Central memory CD8-positive, alpha-beta T cell (primary cell): ENCODE measurements at regions not wholly inside any gene's neighbourhood (a gene's known extent, or its start where the extent isn't known, plus 50 kb on each side); places are given as distances from the start of the nearest gene placed in this dataset.

Source experiments
- ATAC-seq: fragments of 150-1000 bp; cut with Tn5 transposase; replicated peaks from 2 replicates; pipeline ENCODE4 v1.10.0; 2022; ENCODE audit warnings: mild to moderate bottlenecking, moderate FRiP score, moderate number of reproducible peaks; ENCODE audit not compliant: poor library complexity, severe bottlenecking; ENCODE audit errors: extremely low read depth
- DNase-seq, 2 donors: peaks; one replicate each; pipeline ENCODE4 v3.0.0; 2021; ENCODE audit warnings: low spot score in 2 of 2
- H3K27ac Mint-ChIP-seq: one replicate; pipeline ENCODE4 v1.8.0; 2022; ENCODE audit warnings: low read depth, mild to moderate bottlenecking, moderate library complexity, mixed read lengths
- H3K27me3 Mint-ChIP-seq: one replicate; pipeline ENCODE4 v1.8.0; 2022; ENCODE audit warnings: mixed read lengths
- H3K36me3 Mint-ChIP-seq: one replicate; pipeline ENCODE4 v1.8.0; 2022; ENCODE audit warnings: mild to moderate bottlenecking, moderate library complexity, mixed read lengths; ENCODE audit not compliant: insufficient read depth
- H3K4me1 Mint-ChIP-seq: one replicate; pipeline ENCODE4 v1.8.0; 2022; ENCODE audit warnings: mixed read lengths
- H3K4me3 Mint-ChIP-seq: one replicate; pipeline ENCODE4 v1.8.0; 2022; ENCODE audit warnings: mild to moderate bottlenecking, moderate library complexity, mixed read lengths
- H3K9me3 Mint-ChIP-seq: one replicate; pipeline ENCODE4 v1.8.0; 2022; ENCODE audit warnings: mixed read lengths

- DNase-seq (no peak), ATAC-seq (no peak)
- Mint-ChIP-seq H3K4me1 (no peaks in the 10 kb centered on the region), H3K27ac (no peak overlapping the region), H3K27me3 (no peaks in the 10 kb centered on the region), H3K9me3 (no peaks in the 10 kb centered on the region), H3K36me3 (no peaks in the 10 kb centered on the region), H3K4me3 (no peak overlapping the region)
Observed at GRCh38 chr15:36252146-36252711, 327.2 kb upstream of the CDIN1 start.

- Mint-ChIP-seq H3K4me1 (no peaks in the 10 kb centered on the region), H3K27me3 (no peaks in the 10 kb centered on the region), H3K27ac (no peak overlapping the region)
Observed at GRCh38 chr15:36254426-36254825, 325.0 kb upstream of the CDIN1 start.

GRCh38 chr15:36256404-36256807 lies 323.0 kb upstream of the CDIN1 start:
- no peaks in the 10 kb centered on the region for H3K9me3 Mint-ChIP-seq
- H3K36me3 Mint-ChIP-seq = no peaks in the 10 kb centered on the region
- no peaks in the 10 kb centered on the region for H3K4me1 Mint-ChIP-seq
- DNase-seq = no peak
- no peak overlapping the region for H3K27ac Mint-ChIP-seq
- no peak for ATAC-seq
- no peaks in the 10 kb centered on the region for H3K27me3 Mint-ChIP-seq
- no peak overlapping the region for H3K4me3 Mint-ChIP-seq

More at GRCh38 chr15:36254426-36254825, 325.0 kb upstream of the CDIN1 start:
- no peak overlapping the region for H3K4me3 Mint-ChIP-seq
- no peak for DNase-seq
- H3K36me3 Mint-ChIP-seq = no peaks in the 10 kb centered on the region
- no peak for ATAC-seq
- H3K9me3 Mint-ChIP-seq = no peaks in the 10 kb centered on the region

GRCh38 chr15:36263666-36264065 lies 315.8 kb upstream of the CDIN1 start:
- Mint-ChIP-seq H3K4me1 (no peaks in the 10 kb centered on the region), H3K27ac (no peak overlapping the region), H3K4me3 (no peak overlapping the region), H3K36me3 (no peaks in the 10 kb centered on the region), H3K9me3 (no peaks in the 10 kb centered on the region), H3K27me3 (no peaks in the 10 kb centered on the region)
- ATAC-seq (no peak), DNase-seq (no peak)

GRCh38 chr15:36265422-36265821 lies 314.0 kb upstream of the CDIN1 start:
- no peaks in the 10 kb centered on the region for H3K36me3 Mint-ChIP-seq
- no peaks in the 10 kb centered on the region for H3K4me1 Mint-ChIP-seq
- H3K9me3 Mint-ChIP-seq = no peaks in the 10 kb centered on the region
- H3K4me3 Mint-ChIP-seq = no peak overlapping the region
- ATAC-seq (no peak), DNase-seq (no peak)
- no peaks in the 10 kb centered on the region for H3K27me3 Mint-ChIP-seq
- no peak overlapping the region for H3K27ac Mint-ChIP-seq

- no peak for ATAC-seq
- Mint-ChIP-seq H3K4me3 (no peak overlapping the region), H3K36me3 (no peaks in the 10 kb centered on the region), H3K27ac (no peak overlapping the region), H3K9me3 (no peaks in the 10 kb centered on the region), H3K4me1 (no peaks in the 10 kb centered on the region), H3K27me3 (no peaks in the 10 kb centered on the region)
- no peak for DNase-seq
Observed at GRCh38 chr15:36271048-36271447, 308.4 kb upstream of the CDIN1 start.

GRCh38 chr15:36275656-36276055 lies 303.8 kb upstream of the CDIN1 start:
- no peak overlapping the region for H3K27ac Mint-ChIP-seq
- no peaks in the 10 kb centered on the region for H3K4me1 Mint-ChIP-seq
- H3K27me3 Mint-ChIP-seq = no peaks in the 10 kb centered on the region
- no peaks in the 10 kb centered on the region for H3K36me3 Mint-ChIP-seq
- no peaks in the 10 kb centered on the region for H3K9me3 Mint-ChIP-seq
- no peak for DNase-seq
- no peak overlapping the region for H3K4me3 Mint-ChIP-seq
- ATAC-seq = no peak

GRCh38 chr15:36278219-36278618 lies 301.2 kb upstream of the CDIN1 start:
- H3K27me3 Mint-ChIP-seq = no peaks in the 10 kb centered on the region
- H3K9me3 Mint-ChIP-seq = no peaks in the 10 kb centered on the region
- H3K4me3 Mint-ChIP-seq = no peak overlapping the region
- DNase-seq = no peak
- no peaks in the 10 kb centered on the region for H3K4me1 Mint-ChIP-seq
- no peaks in the 10 kb centered on the region for H3K36me3 Mint-ChIP-seq
- H3K27ac Mint-ChIP-seq = no peak overlapping the region
- ATAC-seq = no peak

GRCh38 chr15:36282821-36283220 lies 296.6 kb upstream of the CDIN1 start:
- peaks cover 8% of the 10 kb centered on the region for H3K9me3 Mint-ChIP-seq
- no peak overlapping the region for H3K27ac Mint-ChIP-seq
- H3K27me3 Mint-ChIP-seq = no peaks in the 10 kb centered on the region
- H3K4me3 Mint-ChIP-seq = no peak overlapping the region
- H3K36me3 Mint-ChIP-seq = no peaks in the 10 kb centered on the region
- ATAC-seq (no peak), DNase-seq (no peak)
- H3K4me1 Mint-ChIP-seq = no peaks in the 10 kb centered on the region

GRCh38 chr15:36284911-36285310 lies 294.5 kb upstream of the CDIN1 start:
- DNase-seq (no peak), ATAC-seq (no peak)
- Mint-ChIP-seq H3K4me3 (no peak overlapping the region), H3K27me3 (peaks cover 7% of the 10 kb centered on the region), H3K27ac (no peak overlapping the region), H3K4me1 (no peaks in the 10 kb centered on the region), H3K36me3 (no peaks in the 10 kb centered on the region), H3K9me3 (peaks cover 20% of the 10 kb centered on the region)

GRCh38 chr15:36291501-36291900 lies 287.9 kb upstream of the CDIN1 start:
- Mint-ChIP-seq H3K9me3 (peaks cover 25% of the 10 kb centered on the region), H3K27me3 (peaks cover 14% of the 10 kb centered on the region), H3K4me1 (no peaks in the 10 kb centered on the region), H3K4me3 (no peak overlapping the region), H3K36me3 (no peaks in the 10 kb centered on the region), H3K27ac (no peak overlapping the region)
- no peak for DNase-seq
- ATAC-seq = no peak

GRCh38 chr15:36294359-36294758 lies 285.1 kb upstream of the CDIN1 start:
- H3K27ac Mint-ChIP-seq = no peak overlapping the region
- H3K4me3 Mint-ChIP-seq = no peak overlapping the region
- no peak for DNase-seq
- H3K4me1 Mint-ChIP-seq = no peaks in the 10 kb centered on the region
- no peak for ATAC-seq
- H3K9me3 Mint-ChIP-seq = peaks cover 10% of the 10 kb centered on the region
- H3K27me3 Mint-ChIP-seq = peaks cover 13% of the 10 kb centered on the region
- no peaks in the 10 kb centered on the region for H3K36me3 Mint-ChIP-seq

- Mint-ChIP-seq H3K27ac (no peak overlapping the region), H3K36me3 (no peaks in the 10 kb centered on the region), H3K9me3 (no peaks in the 10 kb centered on the region), H3K4me3 (no peak overlapping the region), H3K27me3 (no peaks in the 10 kb centered on the region), H3K4me1 (no peaks in the 10 kb centered on the region)
- DNase-seq = no peak
- no peak for ATAC-seq
Observed at GRCh38 chr15:36301947-36302346, 277.5 kb upstream of the CDIN1 start.

- Mint-ChIP-seq H3K27me3 (no peaks in the 10 kb centered on the region), H3K27ac (no peak overlapping the region), H3K4me1 (no peaks in the 10 kb centered on the region), H3K36me3 (no peaks in the 10 kb centered on the region), H3K9me3 (peaks cover 6% of the 10 kb centered on the region), H3K4me3 (no peak overlapping the region)
- no peak for ATAC-seq
- no peak for DNase-seq
Observed at GRCh38 chr15:36313021-36313420, 266.4 kb upstream of the CDIN1 start.
